ENCODE measurements at regions not wholly inside any gene's neighbourhood (a gene's known extent, or its start where the extent isn't known, plus 50 kb on each side); places are given as distances from the start of the nearest gene placed in this dataset.

GRCh38 chr2:221096706-221097567, 475.2 kb downstream of the EPHA4 start:
- Histone ChIP-seq H4K91ac (ENCODE audit: insufficient read length, low read depth, low read length) (no peak overlapping the region), H3K4me2 (ENCODE audit: insufficient read depth, insufficient read length, low read length) (no peak overlapping the region), H3K4me1 (ENCODE audit: insufficient read depth, low read length) (no peaks in the 10 kb centered on the region), H3K23ac (ENCODE audit: insufficient read length, low read depth, low read length) (no peak overlapping the region), H2AFZ (ENCODE audit: low read length) (no peak overlapping the region), H4K8ac (replicated peaks; ENCODE audit: insufficient read length, low read depth, low read length) (no peak overlapping the region), H4K20me1 (ENCODE audit: control insufficient read depth, insufficient read depth, insufficient read length) (no peaks in the 10 kb centered on the region), H2BK120ac (ENCODE audit: low read depth, low read length, poor library complexity, severe bottlenecking) (no peak overlapping the region), H4K5ac (ENCODE audit: insufficient read length, low read depth, low read length) (no peak overlapping the region), H2AK5ac (ENCODE audit: insufficient read length, low read length) (no peak overlapping the region), H3K79me1 (ENCODE audit: insufficient read depth, low read depth, low read length, poor library complexity, severe bottlenecking) (no peaks in the 10 kb centered on the region), H3K9me3 (ENCODE audit: control insufficient read depth, low read depth, low read length) (no peaks in the 10 kb centered on the region), H3K9ac (ENCODE audit: extremely low read depth, insufficient read length, low read length) (no peak overlapping the region), H3K18ac (ENCODE audit: insufficient read length, low read depth, low read length) (no peak overlapping the region), H3K14ac (ENCODE audit: insufficient read depth, low read length) (no peak overlapping the region), H3T11ph (ENCODE audit: low read length) (no peak overlapping the region), H3K27ac (ENCODE audit: insufficient read length, low read depth, low read length) (no peak overlapping the region), H2BK20ac (ENCODE audit: low read depth, low read length, poor library complexity, severe bottlenecking) (no peak overlapping the region), H3K56ac (ENCODE audit: insufficient read length, low read depth, low read length) (no peak overlapping the region), H2BK12ac (ENCODE audit: insufficient read length, low read depth, low read length) (no peak overlapping the region), H3K4ac (ENCODE audit: low read depth, low read length) (no peak overlapping the region), H2BK5ac (ENCODE audit: insufficient read length, low read length) (no peak overlapping the region), H3K27me3 (ENCODE audit: insufficient read depth, low read length) (no peaks in the 10 kb centered on the region), H3K79me2 (ENCODE audit: insufficient read depth, low read length) (no peaks in the 10 kb centered on the region), H3K23me2 (ENCODE audit: insufficient read length, low read depth, low read length, poor library complexity, severe bottlenecking) (no peaks in the 10 kb centered on the region), H2BK15ac (ENCODE audit: low read depth, low read length) (no peak overlapping the region)
- peaks cover 0 to 2% of the 10 kb centered on the region in 2 experiments; a peak in 2 of 4 replicates for H3K4me1 Mint-ChIP-seq
- no peak overlapping the region; a peak in 1 of 7 replicates for H3K27ac Mint-ChIP-seq
- H3K36me3 Mint-ChIP-seq (ENCODE audit: insufficient read depth in 1 of 3, low read depth in 3 of 3): no peaks in the 10 kb centered on the region
- no peaks in the 10 kb centered on the region for H3K27me3 Mint-ChIP-seq (ENCODE audit: low read depth)
- no peaks in the 10 kb centered on the region for H3K9me3 Mint-ChIP-seq
- no peak for DNase-seq
- WGBS (ENCODE audit: extremely low coverage, insufficient read length, low lambda C conversion rate): no CpG with 5 or more reads among the region's 10 CpGs
- H3K4me3 Mint-ChIP-seq: no peak overlapping the region
- no peak for TF ChIP-seq CTCF (conservative IDR thresholded peaks at IDR 0.05)
